ENCODE measurements at regions not wholly inside any gene's neighbourhood (a gene's known extent, or its start where the extent isn't known, plus 50 kb on each side); places are given as distances from the start of the nearest gene placed in this dataset.

DNA sequence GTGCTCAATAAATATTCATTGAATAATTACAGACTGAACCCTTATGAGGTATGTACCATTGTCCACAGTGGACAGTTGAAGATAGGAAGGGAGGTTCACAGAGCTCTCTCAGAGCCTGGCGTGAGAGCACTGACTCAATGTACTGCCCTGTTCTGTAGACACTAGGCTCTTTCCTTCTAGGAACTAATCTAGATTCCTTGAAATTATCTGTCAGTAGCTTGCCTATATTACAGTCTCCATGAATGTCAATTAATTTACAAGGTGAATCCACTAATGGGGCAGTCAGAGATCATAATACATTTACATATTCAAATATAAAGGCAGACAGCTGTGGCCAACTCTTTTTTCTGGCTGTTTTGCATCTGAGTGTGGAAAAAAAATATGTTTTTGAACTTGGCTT is 251.2 kb upstream of the SALL1 start:
- TF ChIP-seq, protein P1, sequence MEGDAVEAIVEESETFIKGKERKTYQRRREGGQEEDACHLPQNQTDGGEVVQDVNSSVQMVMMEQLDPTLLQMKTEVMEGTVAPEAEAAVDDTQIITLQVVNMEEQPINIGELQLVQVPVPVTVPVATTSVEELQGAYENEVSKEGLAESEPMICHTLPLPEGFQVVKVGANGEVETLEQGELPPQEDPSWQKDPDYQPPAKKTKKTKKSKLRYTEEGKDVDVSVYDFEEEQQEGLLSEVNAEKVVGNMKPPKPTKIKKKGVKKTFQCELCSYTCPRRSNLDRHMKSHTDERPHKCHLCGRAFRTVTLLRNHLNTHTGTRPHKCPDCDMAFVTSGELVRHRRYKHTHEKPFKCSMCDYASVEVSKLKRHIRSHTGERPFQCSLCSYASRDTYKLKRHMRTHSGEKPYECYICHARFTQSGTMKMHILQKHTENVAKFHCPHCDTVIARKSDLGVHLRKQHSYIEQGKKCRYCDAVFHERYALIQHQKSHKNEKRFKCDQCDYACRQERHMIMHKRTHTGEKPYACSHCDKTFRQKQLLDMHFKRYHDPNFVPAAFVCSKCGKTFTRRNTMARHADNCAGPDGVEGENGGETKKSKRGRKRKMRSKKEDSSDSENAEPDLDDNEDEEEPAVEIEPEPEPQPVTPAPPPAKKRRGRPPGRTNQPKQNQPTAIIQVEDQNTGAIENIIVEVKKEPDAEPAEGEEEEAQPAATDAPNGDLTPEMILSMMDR (conservative IDR thresholded peaks at IDR 0.05; ENCODE audit: low read depth in 2 of 2), result no peak
- no peak for TF ChIP-seq EZH2phosphoT487 (IDR thresholded peaks at IDR 0.05; ENCODE audit: unreplicated experiment)
- no peak for TF ChIP-seq POLR2AphosphoS5 (IDR thresholded peaks at IDR 0.05; ENCODE audit: low read depth)
- TF ChIP-seq EZH2 (IDR thresholded peaks at IDR 0.05; ENCODE audit: low read depth, unreplicated experiment), result no peak
- TF ChIP-seq, protein P2, sequence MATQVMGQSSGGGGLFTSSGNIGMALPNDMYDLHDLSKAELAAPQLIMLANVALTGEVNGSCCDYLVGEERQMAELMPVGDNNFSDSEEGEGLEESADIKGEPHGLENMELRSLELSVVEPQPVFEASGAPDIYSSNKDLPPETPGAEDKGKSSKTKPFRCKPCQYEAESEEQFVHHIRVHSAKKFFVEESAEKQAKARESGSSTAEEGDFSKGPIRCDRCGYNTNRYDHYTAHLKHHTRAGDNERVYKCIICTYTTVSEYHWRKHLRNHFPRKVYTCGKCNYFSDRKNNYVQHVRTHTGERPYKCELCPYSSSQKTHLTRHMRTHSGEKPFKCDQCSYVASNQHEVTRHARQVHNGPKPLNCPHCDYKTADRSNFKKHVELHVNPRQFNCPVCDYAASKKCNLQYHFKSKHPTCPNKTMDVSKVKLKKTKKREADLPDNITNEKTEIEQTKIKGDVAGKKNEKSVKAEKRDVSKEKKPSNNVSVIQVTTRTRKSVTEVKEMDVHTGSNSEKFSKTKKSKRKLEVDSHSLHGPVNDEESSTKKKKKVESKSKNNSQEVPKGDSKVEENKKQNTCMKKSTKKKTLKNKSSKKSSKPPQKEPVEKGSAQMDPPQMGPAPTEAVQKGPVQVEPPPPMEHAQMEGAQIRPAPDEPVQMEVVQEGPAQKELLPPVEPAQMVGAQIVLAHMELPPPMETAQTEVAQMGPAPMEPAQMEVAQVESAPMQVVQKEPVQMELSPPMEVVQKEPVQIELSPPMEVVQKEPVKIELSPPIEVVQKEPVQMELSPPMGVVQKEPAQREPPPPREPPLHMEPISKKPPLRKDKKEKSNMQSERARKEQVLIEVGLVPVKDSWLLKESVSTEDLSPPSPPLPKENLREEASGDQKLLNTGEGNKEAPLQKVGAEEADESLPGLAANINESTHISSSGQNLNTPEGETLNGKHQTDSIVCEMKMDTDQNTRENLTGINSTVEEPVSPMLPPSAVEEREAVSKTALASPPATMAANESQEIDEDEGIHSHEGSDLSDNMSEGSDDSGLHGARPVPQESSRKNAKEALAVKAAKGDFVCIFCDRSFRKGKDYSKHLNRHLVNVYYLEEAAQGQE (IDR thresholded peaks at IDR 0.05; ENCODE audit: unreplicated experiment), result no peak
- no peak for TF ChIP-seq CREB1 (CRISPR knock-in tag; IDR thresholded peaks at IDR 0.05; ENCODE audit: low read depth)
- TF ChIP-seq NANOG (IDR thresholded peaks at IDR 0.05; ENCODE audit: borderline replicate concordance), result no peak
